ENCODE measurements at regions not wholly inside any gene's neighbourhood (a gene's known extent, or its start where the extent isn't known, plus 50 kb on each side); places are given as distances from the start of the nearest gene placed in this dataset.
"Not testable (repeated sequence)": the region's sequence is repeated elsewhere in the genome, so short reads cannot be mapped to it uniquely, and the experiment has no call there.

DNA sequence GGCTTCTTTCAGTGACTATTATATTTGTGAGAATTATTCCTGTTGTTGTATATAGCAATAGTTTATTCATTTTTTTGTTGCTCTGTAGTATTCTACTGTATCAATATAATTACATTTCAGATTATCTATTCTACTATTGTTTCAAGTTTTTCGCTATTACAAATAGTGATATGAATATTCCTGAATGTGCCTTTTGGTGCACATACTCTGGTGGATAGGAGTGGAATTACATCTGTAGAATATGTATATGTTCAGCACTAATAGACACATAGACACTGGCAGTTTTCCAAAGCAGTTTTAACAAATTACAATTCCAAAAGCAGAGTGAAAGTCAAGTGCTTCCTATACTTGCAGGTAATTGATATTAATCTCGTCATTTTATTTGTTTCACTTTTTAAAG lies 696.2 kb upstream of the PRMT6 start:
- H3K4me3 ChIP-seq (ENCODE audit: low read depth, low read length), result no peak overlapping the region
- DNase-seq (ENCODE audit: low read depth), result no peak
- no peak for TF ChIP-seq CTCF (IDR thresholded peaks at IDR 0.05; ENCODE audit: insufficient read depth, low read depth, low read length, missing control alignments)

GRCh38 chr1:106366627-106367319 lies 689.7 kb upstream of the PRMT6 start:
- H3K4me3 ChIP-seq (ENCODE audit: low read depth, low read length), result no peak overlapping the region
- no peak for TF ChIP-seq CTCF (IDR thresholded peaks at IDR 0.05; ENCODE audit: insufficient read depth, low read depth, low read length, missing control alignments)
- DNase-seq (ENCODE audit: low read depth), result no peak

DNA sequence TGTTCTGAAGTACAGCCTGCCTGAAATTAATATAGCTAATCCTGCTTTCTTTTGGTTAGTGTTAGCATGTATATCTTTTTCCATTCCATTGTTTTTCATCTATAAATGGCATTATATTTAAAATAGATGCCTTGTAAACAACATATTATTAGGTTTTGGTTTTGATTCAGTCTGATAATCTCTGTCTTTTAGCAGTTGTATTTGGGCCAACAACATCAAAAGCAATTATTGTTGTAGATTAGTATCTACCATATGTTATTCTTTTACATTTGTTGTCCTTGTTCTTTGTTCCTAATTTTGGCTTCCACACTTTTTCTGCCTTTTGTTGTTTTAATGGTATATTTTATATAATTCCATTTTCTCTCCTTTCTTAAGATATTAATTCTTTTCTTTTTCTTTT lies 678.2 kb upstream of the PRMT6 start:
- no peak overlapping the region for H3K4me3 ChIP-seq (ENCODE audit: low read depth, low read length)
- no peak for DNase-seq (ENCODE audit: low read depth)
- no peak for TF ChIP-seq CTCF (IDR thresholded peaks at IDR 0.05; ENCODE audit: insufficient read depth, low read depth, low read length, missing control alignments)

DNA sequence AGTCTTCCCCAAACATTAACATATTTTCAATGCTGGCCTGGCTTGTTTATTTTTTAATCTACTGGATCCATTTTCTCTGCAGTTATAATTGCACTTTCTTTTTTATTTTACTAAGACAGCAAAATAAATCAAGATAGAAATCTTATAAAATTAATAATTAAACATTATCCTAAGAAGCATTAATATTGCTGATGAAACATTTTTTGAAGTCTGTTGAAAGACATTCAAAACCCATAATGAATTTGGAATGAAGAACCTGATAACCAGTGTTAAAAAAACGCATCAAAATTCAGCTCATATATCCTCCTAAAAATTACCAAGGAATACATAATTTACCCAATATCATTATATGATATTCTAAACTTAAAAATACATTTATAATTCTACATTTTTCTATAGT lies 675.7 kb upstream of the PRMT6 start:
- no peak overlapping the region for H3K4me3 ChIP-seq (ENCODE audit: low read depth, low read length)
- DNase-seq (ENCODE audit: low read depth), result no peak
- TF ChIP-seq CTCF (IDR thresholded peaks at IDR 0.05; ENCODE audit: insufficient read depth, low read depth, low read length, missing control alignments), result no peak

GRCh38 chr1:106389160-106389559 lies 667.3 kb upstream of the PRMT6 start:
- H3K4me3 ChIP-seq (ENCODE audit: low read depth, low read length); DNase-seq (ENCODE audit: low read depth): not testable (repeated sequence)

- no peak for DNase-seq (ENCODE audit: low read depth)
- no peak for TF ChIP-seq CTCF (IDR thresholded peaks at IDR 0.05; ENCODE audit: insufficient read depth, low read depth, low read length, missing control alignments)
- H3K4me3 ChIP-seq (ENCODE audit: low read depth, low read length), result no peak overlapping the region
These were observed 663.4 kb upstream of the PRMT6 start for GRCh38 chr1:106393046-106393445.

- DNase-seq (ENCODE audit: low read depth), result no peak
These were observed 660.5 kb upstream of the PRMT6 start for GRCh38 chr1:106396020-106396419.

More at GRCh38 chr1:106396020-106396419, 660.5 kb upstream of the PRMT6 start:
- no peak overlapping the region for H3K4me3 ChIP-seq (ENCODE audit: low read depth, low read length)
- TF ChIP-seq CTCF (IDR thresholded peaks at IDR 0.05; ENCODE audit: insufficient read depth, low read depth, low read length, missing control alignments), result no peak

Data from GM12865 (cell line).